Activated T-cell treated with anti-CD3 and anti-CD28 coated beads, Interleukin-2, amount 50 U/mL, for 48 hours (primary cell): ENCODE measurements at regions not wholly inside any gene's neighbourhood (a gene's known extent, or its start where the extent isn't known, plus 50 kb on each side); places are given as distances from the start of the nearest gene placed in this dataset.
"Not testable (repeated sequence)": the region's sequence is repeated elsewhere in the genome, so short reads cannot be mapped to it uniquely, and the experiment has no call there.

Source experiments
- DNase-seq, 2 experiments: peaks; one replicate each; pipeline ENCODE4 v3.0.0-alpha.2; 2020

DNA sequence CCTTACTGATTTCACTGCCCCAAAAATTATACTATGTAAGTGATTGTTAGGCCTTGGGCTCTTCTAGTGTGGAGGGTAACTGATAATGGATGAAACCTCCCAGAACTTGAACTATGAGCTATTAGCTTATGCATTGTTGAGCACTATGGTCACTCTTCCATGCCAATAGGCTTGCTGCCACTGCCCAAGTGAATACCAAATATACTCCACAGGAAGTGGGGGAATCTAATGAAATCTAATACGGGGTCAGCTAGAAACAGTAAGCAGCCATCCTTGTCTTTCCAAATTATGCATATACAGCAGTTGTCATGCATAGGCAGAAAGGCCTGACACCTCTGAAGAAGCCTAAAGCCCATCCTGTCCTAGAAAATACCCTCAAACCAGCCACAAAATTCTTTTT is 198.7 kb upstream of the PTBP2 start:
- no peak for DNase-seq

DNA sequence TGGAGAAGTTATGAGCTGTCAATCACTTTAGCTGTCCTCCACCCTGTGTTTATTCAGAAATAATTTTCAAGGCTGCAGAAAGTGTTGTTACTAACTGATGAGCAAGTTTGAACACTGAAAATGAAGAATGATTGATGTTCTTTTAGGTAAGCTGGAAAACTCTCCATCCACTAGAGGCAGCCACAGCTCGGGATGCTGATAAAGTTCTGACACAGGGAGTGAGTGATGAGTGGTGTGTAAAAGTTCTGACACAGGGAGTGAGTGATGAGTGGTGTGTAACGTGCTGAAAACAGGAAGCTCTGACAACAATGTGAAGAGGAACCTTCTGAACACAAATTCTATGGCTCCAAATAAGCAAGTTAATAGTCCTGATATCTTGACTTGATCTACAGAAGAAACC is 197.5 kb upstream of the PTBP2 start:
- no peak for DNase-seq

GRCh38 chr1:96525657-96526557 is 195.7 kb upstream of the PTBP2 start:
- DNase-seq: no peak

DNA sequence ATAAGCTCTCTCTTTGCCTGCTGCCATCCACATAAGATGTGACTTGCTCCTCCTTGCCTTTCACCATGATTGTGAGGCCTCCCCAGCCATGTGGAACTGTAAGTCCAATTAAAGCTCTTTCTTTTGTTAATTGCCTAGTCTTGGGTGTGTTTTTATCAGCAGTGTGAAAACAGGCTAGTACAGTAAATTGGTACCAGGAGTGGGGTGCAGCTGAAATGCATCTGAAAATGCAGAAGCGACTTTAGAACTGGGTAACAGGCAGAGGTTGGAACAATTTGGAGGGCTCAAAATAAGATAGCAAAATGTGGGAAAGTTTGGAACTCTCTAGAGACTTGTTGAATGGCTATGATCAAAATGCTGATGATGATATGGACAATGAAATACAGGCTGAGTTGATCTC is 192.9 kb upstream of the PTBP2 start:
- DNase-seq: not testable (repeated sequence)

DNA sequence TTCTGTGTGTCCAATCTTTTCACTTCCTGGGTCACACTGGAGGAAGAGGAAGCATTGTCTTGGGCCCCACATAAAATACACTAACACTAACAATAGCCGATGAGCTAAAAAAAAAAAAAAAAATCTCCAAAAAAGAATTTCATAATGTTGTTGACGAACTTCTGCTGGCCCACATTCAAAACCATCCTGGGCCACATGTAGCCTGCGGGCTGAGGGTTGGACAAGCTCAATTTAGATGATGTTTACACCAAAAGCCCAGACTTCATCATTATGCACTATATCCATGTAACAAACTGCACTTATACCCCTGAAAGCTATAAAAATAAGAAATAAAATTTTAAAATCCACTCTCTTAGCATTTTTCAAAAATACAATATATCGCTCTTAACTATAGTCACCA is 187.8 kb upstream of the PTBP2 start:
- no peak for DNase-seq

DNA sequence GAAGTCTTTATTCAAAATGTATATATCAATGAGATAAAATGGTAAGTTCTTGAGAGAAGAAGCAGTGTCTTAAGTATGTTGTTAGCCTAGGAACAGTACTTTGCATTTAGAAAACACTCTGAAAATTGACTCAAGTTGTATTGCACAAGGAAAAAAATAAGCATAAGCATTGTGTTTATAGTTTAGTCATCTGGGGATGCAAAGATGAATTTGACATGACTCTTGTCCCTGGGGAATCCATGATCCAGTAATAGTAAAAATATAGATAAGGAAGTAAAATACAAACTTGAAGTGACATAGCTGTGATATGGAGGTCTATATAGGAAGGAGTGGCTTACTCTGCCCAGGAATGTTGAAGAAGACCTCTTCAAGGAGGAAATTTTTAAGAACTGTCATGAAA is 185.0 kb upstream of the PTBP2 start:
- no peak for DNase-seq

- DNase-seq: no peak
Measured at GRCh38 chr1:96538111-96538641, 183.4 kb upstream of the PTBP2 start.

- no peak for DNase-seq
Measured at GRCh38 chr1:96538883-96539282, 182.7 kb upstream of the PTBP2 start.

GRCh38 chr1:96541491-96541890 is 180.1 kb upstream of the PTBP2 start:
- no peak for DNase-seq

- DNase-seq: no peak
Measured at GRCh38 chr1:96544051-96544830, 177.3 kb upstream of the PTBP2 start.

DNA sequence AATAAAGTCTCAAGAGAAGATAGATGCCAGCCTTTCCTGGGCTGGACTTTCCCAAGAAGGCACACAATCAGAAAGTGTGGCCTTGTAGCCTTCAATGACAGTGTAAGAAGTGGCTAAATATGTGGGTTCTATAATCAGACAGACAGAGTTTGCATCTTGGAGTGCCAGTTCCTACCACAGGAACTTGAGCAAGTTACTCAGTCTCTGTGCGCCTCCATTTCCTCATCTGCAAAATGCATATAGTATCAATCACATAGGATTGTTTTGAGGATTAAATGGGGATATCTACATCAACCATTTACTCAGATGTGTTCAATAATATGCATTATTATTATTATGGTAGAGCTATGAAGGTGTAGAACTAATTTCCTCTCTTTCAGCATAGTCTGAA is 176.8 kb upstream of the PTBP2 start:
- DNase-seq: no peak

GRCh38 chr1:96545935-96546656 is 175.5 kb upstream of the PTBP2 start:
- DNase-seq: no peak

- DNase-seq: no peak
Measured at GRCh38 chr1:96550061-96550460, 171.5 kb upstream of the PTBP2 start.

- DNase-seq: no peak
Measured at GRCh38 chr1:96552451-96552850, 169.1 kb upstream of the PTBP2 start.

DNA sequence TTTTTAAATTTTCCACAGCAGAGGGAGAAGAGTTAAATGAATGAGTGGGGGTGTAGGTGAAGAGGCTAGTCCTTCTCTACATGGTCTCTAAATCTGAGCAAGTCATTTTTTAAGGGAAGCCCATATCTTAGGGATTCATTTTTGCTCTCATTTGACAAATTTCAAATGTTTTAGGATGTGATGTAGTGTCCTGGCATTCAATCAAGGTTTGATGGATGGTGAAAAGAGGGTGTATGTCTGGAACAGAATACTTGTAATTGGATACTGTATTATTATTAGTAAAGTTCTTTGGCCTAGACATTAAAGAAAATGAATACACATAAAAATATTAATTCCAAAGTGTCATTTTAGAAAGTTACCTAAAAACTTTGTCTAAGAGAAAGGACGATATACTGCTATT is 167.8 kb upstream of the PTBP2 start:
- DNase-seq: no peak

- no peak for DNase-seq
Measured at GRCh38 chr1:96554364-96554763, 167.2 kb upstream of the PTBP2 start.

GRCh38 chr1:96557336-96557735 is 164.2 kb upstream of the PTBP2 start:
- no peak for DNase-seq

DNA sequence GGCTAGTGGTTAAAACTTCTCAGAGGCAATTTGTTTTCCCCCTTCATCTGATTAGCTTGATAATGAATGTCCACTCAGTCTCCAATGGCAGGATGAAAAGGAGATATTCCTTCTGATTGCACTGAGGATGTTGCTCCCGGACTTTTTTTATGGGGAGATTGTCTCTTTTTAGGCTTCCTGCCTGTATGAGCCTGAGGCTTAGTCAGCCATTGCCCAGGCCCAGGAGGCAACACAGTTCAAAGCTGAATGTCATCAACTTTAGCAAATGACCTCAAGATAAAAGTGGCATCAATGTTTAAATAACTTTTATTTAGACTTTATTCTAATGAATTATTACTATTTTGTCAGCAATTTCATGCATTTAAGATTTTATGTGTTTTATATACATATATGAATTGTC is 162.9 kb upstream of the PTBP2 start:
- no peak for DNase-seq

DNA sequence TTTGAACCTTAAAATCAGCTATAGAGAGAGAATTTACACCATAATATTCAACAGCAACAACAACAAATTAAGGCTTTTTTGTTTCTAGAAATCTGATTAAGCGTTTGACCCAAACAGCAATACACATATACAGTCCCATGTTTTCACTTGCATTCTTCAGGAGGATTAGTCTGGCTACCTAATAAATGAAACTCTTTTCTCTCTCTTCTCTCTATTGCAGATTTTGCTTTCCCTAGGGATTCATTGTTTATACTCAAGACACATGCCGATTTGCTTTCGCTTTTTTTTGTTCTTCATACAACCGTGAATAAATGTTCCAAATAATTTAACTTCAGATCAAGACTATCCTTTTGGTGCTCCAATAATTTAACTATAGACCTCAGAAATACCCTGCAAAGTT is 162.4 kb upstream of the PTBP2 start:
- no peak for DNase-seq

- no peak for DNase-seq
Measured at GRCh38 chr1:96559707-96560596, 161.6 kb upstream of the PTBP2 start.

DNA sequence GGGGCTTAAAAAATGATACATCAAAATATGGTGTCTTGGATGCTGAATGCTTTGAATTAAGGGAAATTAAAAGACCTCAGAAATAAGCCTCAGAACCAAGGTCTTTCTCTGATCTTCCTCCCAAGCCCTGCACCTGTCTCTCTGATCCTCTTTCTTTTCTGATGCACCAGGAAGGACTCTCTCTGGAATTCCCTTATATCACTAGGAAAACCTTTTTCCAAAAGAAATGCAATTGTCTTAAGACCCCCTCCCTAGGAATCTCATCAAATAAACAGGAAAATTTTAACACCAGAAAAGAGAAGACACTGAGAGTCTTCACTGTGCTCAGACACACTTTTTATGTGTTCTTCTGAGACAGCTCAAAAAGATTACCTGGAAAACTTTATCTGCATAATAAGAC is 159.5 kb upstream of the PTBP2 start:
- DNase-seq: no peak

- not testable (repeated sequence) for DNase-seq
Measured at GRCh38 chr1:96564401-96564800, 157.2 kb upstream of the PTBP2 start.
